H1 (cell line): ENCODE measurements at regions not wholly inside any gene's neighbourhood (a gene's known extent, or its start where the extent isn't known, plus 50 kb on each side); places are given as distances from the start of the nearest gene placed in this dataset.

Experiments
- CTCF ChIA-PET: fragments of 300-600 bp; sonication (Branson Sonifier 250); formaldehyde crosslinking; loops from one replicate; lab custom pipeline; 2021; ENCODE audit not compliant: partially characterized antibody; lab: Charles Lee
- POLR2A ChIA-PET: fragments of 300-600 bp; sonication (Branson Sonifier 250); formaldehyde crosslinking; loops from one replicate; lab custom pipeline; 2021; ENCODE audit warnings: inconsistent platforms; ENCODE audit not compliant: partially characterized antibody; lab: Charles Lee
- DNase-seq, 2 experiments: peaks; one replicate each; pipeline versions ENCODE4 v3.0.0 to v3.0.0-alpha.2; 2010 to 2022; ENCODE audit warnings: low spot score in 2 of 2, low read depth in 1 of 2, mixed read lengths in 1 of 2
- FAIRE-seq: peaks from 2 replicates; lab custom pipeline; 2011; peaks lifted over from hg19 to GRCh38; lab: Jason Lieb, UNC
- H2AFZ ChIP-seq: 2 replicates; pipeline ENCODE4 v1.8.1; 2012; ENCODE audit warnings: low read length, inconsistent platforms
- H2AK5ac ChIP-seq: 2 replicates; pipeline ENCODE4 v1.6.1; 2013; ENCODE audit warnings: low read depth, low read length
- H2BK120ac ChIP-seq: replicated peaks from 2 replicates; pipeline ENCODE3; 2013; ENCODE audit warnings: low read depth, low read length, inconsistent platforms
- H2BK12ac ChIP-seq: 2 replicates; pipeline ENCODE4 v1.6.1; 2013; ENCODE audit warnings: low read depth, low read length
- H2BK15ac ChIP-seq: 2 replicates; pipeline ENCODE4 v1.6.1; 2013; ENCODE audit warnings: low read length
- H2BK20ac ChIP-seq: 2 replicates; pipeline ENCODE4 v1.6.1; 2013; ENCODE audit warnings: low read length
- H2BK5ac ChIP-seq: 2 replicates; pipeline ENCODE4 v1.6.1; 2013; ENCODE audit warnings: low read depth, low read length
- H3K14ac ChIP-seq: 2 replicates; pipeline ENCODE4 v1.6.1; 2013; ENCODE audit warnings: inconsistent platforms; ENCODE audit not compliant: insufficient read length
- H3K18ac ChIP-seq: 2 replicates; pipeline ENCODE4 v1.6.1; 2013; ENCODE audit warnings: low read length; ENCODE audit errors: extremely low read depth
- H3K23ac ChIP-seq: 2 replicates; pipeline ENCODE4 v1.6.1; 2013; ENCODE audit warnings: inconsistent platforms; ENCODE audit not compliant: insufficient read length
- H3K23me2 ChIP-seq: 2 replicates; pipeline ENCODE4 v1.6.1; 2013; ENCODE audit warnings: low read depth, low read length
- H3K27ac ChIP-seq: 2 replicates; pipeline ENCODE4 v1.6.1; 2011; ENCODE audit warnings: low read depth, low read length, inconsistent platforms
- H3K27me3 ChIP-seq, 4 experiments: replicated peaks in 1 of 4; 1 replicate in 1 of 4; 2 replicates in 3 of 4; pipeline versions ENCODE4 v1.6.1 to v1.8.1; 2011 to 2013; ENCODE audit warnings: low read length in 3 of 4, mild to moderate bottlenecking in 3 of 4, inconsistent platforms in 2 of 4, mixed read lengths in 2 of 4, moderate library complexity in 1 of 4; ENCODE audit not compliant: control insufficient read depth in 3 of 4, insufficient read depth in 3 of 4; ENCODE audit errors: extremely low read depth in 1 of 4
- H3K36me3 ChIP-seq, 4 experiments: 2 replicates each; pipeline versions ENCODE4 v1.6.1 to v1.8.1; 2011 to 2013; ENCODE audit warnings: mild to moderate bottlenecking in 4 of 4, low read length in 3 of 4, moderate library complexity in 2 of 4, control low read depth in 1 of 4, inconsistent platforms in 1 of 4; ENCODE audit not compliant: insufficient read depth in 4 of 4, control insufficient read depth in 2 of 4
- H3K4ac ChIP-seq: replicated peaks from 2 replicates; pipeline ENCODE3; 2013; ENCODE audit warnings: low read length, low read depth, mixed read lengths, inconsistent platforms; ENCODE audit not compliant: insufficient read length
- H3K4me1 ChIP-seq, 4 experiments: replicated peaks in 1 of 4; 1 replicate in 1 of 4; 2 replicates in 3 of 4; pipeline versions ENCODE4 v1.6.1 to v1.8.1; 2011 to 2013; ENCODE audit warnings: low read length in 3 of 4, inconsistent platforms in 2 of 4, mixed read lengths in 1 of 4; ENCODE audit not compliant: insufficient read depth in 4 of 4, control insufficient read depth in 3 of 4
- H3K4me2 ChIP-seq, 2 experiments: 2 replicates each; pipeline versions ENCODE4 v1.6.1 to v1.8.1; 2011 to 2013; ENCODE audit warnings: low read depth in 2 of 2, low read length in 2 of 2, control low read depth in 1 of 2, inconsistent platforms in 1 of 2, mild to moderate bottlenecking in 1 of 2; ENCODE audit not compliant: insufficient read depth in 1 of 2
- H3K4me3 ChIP-seq, 4 experiments: fragments of 200-600, 300-600 bp in 1 of 4; sonication (generic), shearing (Covaris generic), sonication (Bioruptor Twin) in 1 of 4; 2 replicates each; pipeline versions ENCODE4 v1.5.1 to v1.8.1; 2011 to 2016; ENCODE audit warnings: low read length in 4 of 4, low read depth in 3 of 4, control low read depth in 2 of 4, inconsistent platforms in 2 of 4, mild to moderate bottlenecking in 2 of 4, mixed read lengths in 1 of 4, moderate library complexity in 1 of 4; ENCODE audit not compliant: insufficient read depth in 2 of 4; ENCODE audit errors: extremely low read depth in 1 of 4
- H3K56ac ChIP-seq: replicated peaks from 2 replicates; pipeline ENCODE3; 2013; ENCODE audit warnings: low read depth, mild to moderate bottlenecking, mixed read lengths, low read length, inconsistent platforms; ENCODE audit not compliant: insufficient read length
- H3K79me1 ChIP-seq: 2 replicates; pipeline ENCODE4 v1.6.1; 2013; ENCODE audit warnings: low read depth, low read length, control low read depth
- H3K79me2 ChIP-seq, 2 experiments: 2 replicates each; pipeline versions ENCODE4 v1.6.1 to v1.8.1; 2012 to 2013; ENCODE audit warnings: low read length in 2 of 2, mild to moderate bottlenecking in 2 of 2, inconsistent platforms in 1 of 2; ENCODE audit not compliant: insufficient read depth in 2 of 2, control insufficient read depth in 1 of 2
- H3K9ac ChIP-seq, 4 experiments: replicated peaks in 1 of 4; 1 replicate in 1 of 4; 2 replicates in 3 of 4; pipeline versions ENCODE4 v1.6.1 to v1.8.1; 2011 to 2013; ENCODE audit warnings: low read depth in 3 of 4, low read length in 3 of 4, control low read depth in 2 of 4, mild to moderate bottlenecking in 2 of 4, moderate library complexity in 2 of 4, inconsistent platforms in 1 of 4; ENCODE audit errors: extremely low read depth in 1 of 4
- H3K9me3 ChIP-seq, 2 experiments: 2 replicates each; pipeline versions ENCODE4 v1.6.1 to v1.8.1; 2012 to 2013; ENCODE audit warnings: mild to moderate bottlenecking in 2 of 2, moderate library complexity in 2 of 2, control low read depth in 1 of 2, inconsistent platforms in 1 of 2, low read depth in 1 of 2, low read length in 1 of 2, mixed read lengths in 1 of 2; ENCODE audit not compliant: insufficient read depth in 2 of 2
- H4K20me1 ChIP-seq, 2 experiments: replicated peaks in 1 of 2; 2 replicates each; pipeline versions ENCODE3 to v1.8.1; 2011 to 2013; ENCODE audit warnings: inconsistent platforms in 2 of 2, low read length in 2 of 2, mild to moderate bottlenecking in 1 of 2; ENCODE audit not compliant: insufficient read depth in 2 of 2, control insufficient read depth in 1 of 2
- H4K5ac ChIP-seq: 2 replicates; pipeline ENCODE4 v1.6.1; 2013; ENCODE audit warnings: low read length, low read depth, mixed read lengths, inconsistent platforms; ENCODE audit not compliant: insufficient read length
- H4K8ac ChIP-seq: 2 replicates; pipeline ENCODE4 v1.8.0; 2013; ENCODE audit warnings: mild to moderate bottlenecking, moderate library complexity, low read length, inconsistent platforms; ENCODE audit not compliant: insufficient read depth; ENCODE audit errors: extremely low read depth
- H4K91ac ChIP-seq: replicated peaks from 2 replicates; pipeline ENCODE3; 2013; ENCODE audit warnings: low read length, mixed read lengths, inconsistent platforms; ENCODE audit not compliant: insufficient read length
- GTF2F1 ChIP-seq: IDR thresholded peaks from 2 replicates; pipeline ENCODE4 v1.6.1; 2012; ENCODE audit warnings: low read depth, low read length, improper control_type of control experiment, borderline replicate concordance
- HDAC2 ChIP-seq, 2 experiments: fragments of 300-600 bp in 1 of 2; sonication (generic) in 1 of 2; IDR thresholded peaks; 2 replicates each; pipeline ENCODE4 v1.6.1; 2011 to 2012; ENCODE audit warnings: low read depth in 2 of 2, low read length in 2 of 2, mild to moderate bottlenecking in 2 of 2, moderate library complexity in 2 of 2, borderline replicate concordance in 1 of 2, inconsistent platforms in 1 of 2
- JUN ChIP-seq: IDR thresholded peaks from 2 replicates; pipeline ENCODE4 v1.6.1; 2011; ENCODE audit warnings: low read depth, mild to moderate bottlenecking, improper control_type of control experiment, low read length
- JUND ChIP-seq: IDR thresholded peaks from 2 replicates; pipeline ENCODE4 v1.6.1; 2011; ENCODE audit warnings: mild to moderate bottlenecking, improper control_type of control experiment, low read length
- RFX5 ChIP-seq: IDR thresholded peaks from 2 replicates; pipeline ENCODE4 v1.6.1; 2011; ENCODE audit warnings: low read depth, low read length, improper control_type of control experiment, borderline replicate concordance
- SP2 ChIP-seq: IDR thresholded peaks from 2 replicates; pipeline ENCODE4 v1.6.1; 2012; ENCODE audit warnings: mild to moderate bottlenecking, low read length, inconsistent platforms
- SRF ChIP-seq: IDR thresholded peaks from 2 replicates; pipeline ENCODE4 v1.6.1; 2011; ENCODE audit warnings: mild to moderate bottlenecking, low read depth, low read length, moderate library complexity
- TAF1 ChIP-seq: IDR thresholded peaks from 2 replicates; pipeline ENCODE4 v1.6.1; 2011; ENCODE audit warnings: mild to moderate bottlenecking, low read depth, low read length
- ZNF274 ChIP-seq: IDR thresholded peaks from 2 replicates; pipeline ENCODE4 v1.7.0; 2012; ENCODE audit warnings: low read length, borderline replicate concordance; ENCODE audit errors: extremely low read depth
- WGBS, 2 experiments: shearing (Covaris generic) in 1 of 2; methylation state at CpG; one replicate each; pipeline versions ENCODE4 v1.1.6 to v1.1.7; 2013 to 2015; ENCODE audit warnings: low lambda C conversion rate in 2 of 2, mixed read lengths in 2 of 2, inconsistent platforms in 1 of 2, low coverage in 1 of 2, missing lambda C conversion rate in 1 of 2; ENCODE audit not compliant: insufficient replicate concordance in 2 of 2, insufficient coverage in 1 of 2, insufficient read length in 1 of 2; ENCODE audit errors: extremely low coverage in 1 of 2, missing lambda C conversion rate in 1 of 2; 5-methylcytosine and 5-hydroxymethylcytosine counted together
- TF ChIP-seq, protein P1 (sequence below): IDR thresholded peaks from 2 replicates; pipeline ENCODE4 v1.6.1; 2012; ENCODE audit warnings: inconsistent platforms
- TF ChIP-seq, protein P2 (sequence below), 3 experiments: IDR thresholded peaks; 1 replicate in 2 of 3; 2 replicates in 1 of 3; pipeline versions ENCODE4 v1.5.1 to v1.6.1; 2011; ENCODE audit warnings: low read length in 3 of 3, mild to moderate bottlenecking in 3 of 3, inconsistent platforms in 2 of 3, low read depth in 1 of 3, moderate library complexity in 1 of 3; ENCODE audit not compliant: insufficient read depth in 1 of 3; ENCODE audit errors: control extremely low read depth in 1 of 3

DNA sequence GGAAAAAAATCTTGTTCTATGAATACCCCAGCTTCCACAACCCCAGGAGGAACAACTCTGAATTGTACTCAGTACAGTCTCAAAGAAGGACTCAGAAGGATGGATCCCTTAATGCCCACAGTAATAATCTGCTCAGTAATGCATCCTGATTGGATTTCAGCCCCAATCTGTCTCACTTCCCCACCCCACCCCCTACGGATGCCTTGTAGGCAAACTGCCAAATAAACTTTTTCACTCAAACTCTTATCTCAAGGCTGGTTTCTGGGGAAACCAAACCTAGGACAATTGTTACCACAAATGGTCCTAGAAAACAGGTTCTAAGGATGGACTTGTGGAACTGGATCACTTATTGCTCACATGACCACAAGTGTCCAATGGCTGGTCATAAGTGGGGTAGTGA lies 1021.8 kb upstream of the INTU start:
- H4K91ac ChIP-seq, result no peak overlapping the region
- no peak for FAIRE-seq

More for the DNA sequence above, 1021.8 kb upstream of the INTU start:
- Histone ChIP-seq H3K4me3 (no peak overlapping the region), H3K27me3 (no peaks in the 10 kb centered on the region), H2BK12ac (no peak overlapping the region), H3K4ac (no peak overlapping the region), H3K79me2 (no peaks in the 10 kb centered on the region), H2BK15ac (no peak overlapping the region), H2AK5ac (no peak overlapping the region), H3K18ac (no peak overlapping the region; the same call in 1 of the 2 replicates), H2BK5ac (no peak overlapping the region), H3K23ac (no peak overlapping the region), H4K8ac (no peak overlapping the region), H3K4me1 (no peaks in the 10 kb centered on the region; a peak in 1 of 7 replicates), H3K9ac (no peak overlapping the region), H3K9me3 (no peaks in the 10 kb centered on the region), H4K5ac (no peak overlapping the region), H4K20me1 (no peaks in the 10 kb centered on the region), H2AFZ (no peak overlapping the region), H3K23me2 (no peaks in the 10 kb centered on the region), H3K27ac (no peak overlapping the region), H3K4me2 (no peak overlapping the region), H3K36me3 (no peaks in the 10 kb centered on the region), H3K79me1 (no peaks in the 10 kb centered on the region), H2BK20ac (no peak overlapping the region), H2BK120ac (no peak overlapping the region), H3K14ac (no peak overlapping the region), H3K56ac (no peak overlapping the region)
- CTCF ChIA-PET, result interaction anchor here (1.2 kb wide), 1 partner anchor 10 kb away, joined by 3 read pairs; no protein-coding TSS in a partner anchor
- 90% methylated on average over 1 of the region's 1 CpG; no CpG with 5 or more reads in 1 of the 2 experiments for WGBS, 2 experiments
- DNase-seq, result no peak
- POLR2A ChIA-PET, result no interaction called here
- TF ChIP-seq TAF1 (no peak), SP2 (no peak), SRF (no peak), JUN (no peak), ZNF274 (no peak), JUND (no peak), GTF2F1 (no peak), HDAC2 (IDR thresholded peaks at IDR 0.05; ENCODE audit: borderline replicate concordance in 1 of 2, low read depth in 2 of 2, low read length in 2 of 2) (no peak), RFX5 (no peak)
- TF ChIP-seq, protein P1, sequence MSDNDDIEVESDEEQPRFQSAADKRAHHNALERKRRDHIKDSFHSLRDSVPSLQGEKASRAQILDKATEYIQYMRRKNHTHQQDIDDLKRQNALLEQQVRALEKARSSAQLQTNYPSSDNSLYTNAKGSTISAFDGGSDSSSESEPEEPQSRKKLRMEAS, result no peak
- TF ChIP-seq, protein P2, sequence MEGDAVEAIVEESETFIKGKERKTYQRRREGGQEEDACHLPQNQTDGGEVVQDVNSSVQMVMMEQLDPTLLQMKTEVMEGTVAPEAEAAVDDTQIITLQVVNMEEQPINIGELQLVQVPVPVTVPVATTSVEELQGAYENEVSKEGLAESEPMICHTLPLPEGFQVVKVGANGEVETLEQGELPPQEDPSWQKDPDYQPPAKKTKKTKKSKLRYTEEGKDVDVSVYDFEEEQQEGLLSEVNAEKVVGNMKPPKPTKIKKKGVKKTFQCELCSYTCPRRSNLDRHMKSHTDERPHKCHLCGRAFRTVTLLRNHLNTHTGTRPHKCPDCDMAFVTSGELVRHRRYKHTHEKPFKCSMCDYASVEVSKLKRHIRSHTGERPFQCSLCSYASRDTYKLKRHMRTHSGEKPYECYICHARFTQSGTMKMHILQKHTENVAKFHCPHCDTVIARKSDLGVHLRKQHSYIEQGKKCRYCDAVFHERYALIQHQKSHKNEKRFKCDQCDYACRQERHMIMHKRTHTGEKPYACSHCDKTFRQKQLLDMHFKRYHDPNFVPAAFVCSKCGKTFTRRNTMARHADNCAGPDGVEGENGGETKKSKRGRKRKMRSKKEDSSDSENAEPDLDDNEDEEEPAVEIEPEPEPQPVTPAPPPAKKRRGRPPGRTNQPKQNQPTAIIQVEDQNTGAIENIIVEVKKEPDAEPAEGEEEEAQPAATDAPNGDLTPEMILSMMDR (IDR thresholded peaks at IDR 0.05; ENCODE audit: control extremely low read depth in 1 of 3, insufficient read depth in 1 of 3, low read depth in 1 of 3, low read length in 3 of 3), result no peak
